Choroid plexus epithelial cell (primary cell): ENCODE measurements at regions not wholly inside any gene's neighbourhood (a gene's known extent, or its start where the extent isn't known, plus 50 kb on each side); places are given as distances from the start of the nearest gene placed in this dataset.

Experiments
- DNase-seq: peaks from one replicate; pipeline ENCODE4 v3.0.0-alpha.2; 2010; ENCODE audit warnings: low read depth
- H3K4me3 ChIP-seq: 2 replicates; pipeline ENCODE4 v1.5.1; 2011; ENCODE audit warnings: low read depth, mild to moderate bottlenecking, control low read depth, low read length, moderate library complexity
- TF ChIP-seq, protein P1 (sequence below): conservative IDR thresholded peaks from 2 replicates; pipeline ENCODE4 v1.5.1; 2011; ENCODE audit warnings: low read depth, mild to moderate bottlenecking, control low read depth, inconsistent platforms, low read length, moderate library complexity

DNA sequence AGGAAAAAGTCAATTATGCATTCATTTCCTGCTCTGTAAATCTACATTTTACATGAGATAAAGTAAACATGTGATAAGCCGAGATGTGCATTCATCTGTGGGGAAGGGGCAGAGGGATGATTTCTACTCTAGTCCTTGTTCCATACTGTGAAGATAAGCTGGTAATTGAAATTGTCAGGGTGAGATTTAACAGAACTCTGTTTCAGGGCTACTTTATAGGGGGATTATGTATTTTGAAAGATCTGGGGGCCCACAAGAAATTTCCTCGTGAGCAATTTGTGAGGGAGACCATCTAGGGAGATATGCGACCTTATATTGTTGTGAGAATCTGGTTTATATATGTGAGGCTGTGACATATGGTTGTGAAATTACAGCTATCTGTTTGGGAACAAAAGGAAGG is 73.1 kb upstream of the KCNK1 start:
- TF ChIP-seq, protein P1, sequence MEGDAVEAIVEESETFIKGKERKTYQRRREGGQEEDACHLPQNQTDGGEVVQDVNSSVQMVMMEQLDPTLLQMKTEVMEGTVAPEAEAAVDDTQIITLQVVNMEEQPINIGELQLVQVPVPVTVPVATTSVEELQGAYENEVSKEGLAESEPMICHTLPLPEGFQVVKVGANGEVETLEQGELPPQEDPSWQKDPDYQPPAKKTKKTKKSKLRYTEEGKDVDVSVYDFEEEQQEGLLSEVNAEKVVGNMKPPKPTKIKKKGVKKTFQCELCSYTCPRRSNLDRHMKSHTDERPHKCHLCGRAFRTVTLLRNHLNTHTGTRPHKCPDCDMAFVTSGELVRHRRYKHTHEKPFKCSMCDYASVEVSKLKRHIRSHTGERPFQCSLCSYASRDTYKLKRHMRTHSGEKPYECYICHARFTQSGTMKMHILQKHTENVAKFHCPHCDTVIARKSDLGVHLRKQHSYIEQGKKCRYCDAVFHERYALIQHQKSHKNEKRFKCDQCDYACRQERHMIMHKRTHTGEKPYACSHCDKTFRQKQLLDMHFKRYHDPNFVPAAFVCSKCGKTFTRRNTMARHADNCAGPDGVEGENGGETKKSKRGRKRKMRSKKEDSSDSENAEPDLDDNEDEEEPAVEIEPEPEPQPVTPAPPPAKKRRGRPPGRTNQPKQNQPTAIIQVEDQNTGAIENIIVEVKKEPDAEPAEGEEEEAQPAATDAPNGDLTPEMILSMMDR: no peak
- no peak overlapping the region for H3K4me3 ChIP-seq
- DNase-seq: no peak

DNA sequence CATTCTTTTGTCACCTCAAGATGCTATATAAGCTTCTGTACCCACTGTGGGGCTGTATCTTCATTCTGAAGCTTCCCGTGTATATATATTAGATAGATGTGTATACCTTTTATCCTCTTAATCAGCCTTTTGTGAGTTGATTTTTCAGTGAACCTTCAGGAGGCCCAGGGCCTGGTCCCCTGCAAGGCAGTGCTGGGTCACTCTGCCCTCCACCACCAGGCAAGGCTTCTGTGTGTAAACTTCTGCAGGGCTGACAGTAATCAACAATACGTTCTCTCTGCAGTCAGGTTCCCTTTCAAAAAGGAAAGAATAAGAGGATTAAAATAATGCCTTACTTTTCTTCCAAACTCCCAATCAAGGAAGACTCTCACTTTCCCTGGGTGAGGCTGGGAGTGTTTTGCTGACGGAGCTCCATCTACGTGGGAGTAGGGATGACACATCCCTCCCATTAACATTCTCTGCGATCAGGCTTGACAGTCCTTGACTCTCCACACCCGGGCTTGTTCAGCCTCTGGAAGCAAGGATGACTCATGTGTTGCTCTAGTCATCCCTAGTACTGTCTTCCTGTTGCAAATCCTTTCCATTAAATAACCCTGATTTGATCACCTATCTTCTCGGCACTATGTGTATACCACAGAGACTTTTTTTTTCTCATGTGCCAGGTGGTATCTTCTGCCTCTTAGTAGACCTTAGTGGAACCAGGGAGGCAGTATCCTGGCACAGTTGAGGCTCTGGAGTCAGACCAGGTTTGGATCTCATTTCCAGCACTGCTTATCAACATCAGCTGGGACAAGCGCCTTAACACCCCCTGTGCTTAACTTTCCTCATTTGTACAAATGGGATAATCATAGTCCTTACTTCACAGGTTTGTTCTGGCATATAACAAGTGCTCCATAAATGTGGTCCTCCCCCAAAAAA is 70.3 kb upstream of the KCNK1 start:
- TF ChIP-seq, protein P1: no peak
- H3K4me3 ChIP-seq: no peak overlapping the region
- DNase-seq: peak; percentile 9

- DNase-seq: no peak
- TF ChIP-seq, protein P1: no peak
- no peak overlapping the region for H3K4me3 ChIP-seq
Observed at GRCh38 chr1:233544304-233544703, 69.6 kb upstream of the KCNK1 start.

DNA sequence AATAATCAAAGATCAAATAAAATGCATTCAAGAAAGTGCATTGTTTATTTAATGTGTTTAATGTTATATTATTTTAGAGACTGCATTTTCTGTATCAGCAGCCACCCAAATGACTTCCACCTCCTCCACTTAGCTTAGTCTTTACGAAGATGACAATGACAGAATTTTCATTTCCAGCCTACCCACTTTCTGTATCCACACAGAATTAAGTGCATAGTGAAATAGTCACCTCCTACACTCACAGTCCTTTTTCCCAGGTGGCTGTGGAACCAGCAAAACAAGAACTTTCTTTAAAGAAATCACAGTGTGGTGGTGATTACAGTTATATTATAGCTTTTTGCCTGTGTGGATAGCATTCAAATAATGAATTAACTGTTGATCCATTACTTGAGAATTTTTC is 66.2 kb upstream of the KCNK1 start:
- DNase-seq: no peak
- no peak overlapping the region for H3K4me3 ChIP-seq
- TF ChIP-seq, protein P1: no peak

DNA sequence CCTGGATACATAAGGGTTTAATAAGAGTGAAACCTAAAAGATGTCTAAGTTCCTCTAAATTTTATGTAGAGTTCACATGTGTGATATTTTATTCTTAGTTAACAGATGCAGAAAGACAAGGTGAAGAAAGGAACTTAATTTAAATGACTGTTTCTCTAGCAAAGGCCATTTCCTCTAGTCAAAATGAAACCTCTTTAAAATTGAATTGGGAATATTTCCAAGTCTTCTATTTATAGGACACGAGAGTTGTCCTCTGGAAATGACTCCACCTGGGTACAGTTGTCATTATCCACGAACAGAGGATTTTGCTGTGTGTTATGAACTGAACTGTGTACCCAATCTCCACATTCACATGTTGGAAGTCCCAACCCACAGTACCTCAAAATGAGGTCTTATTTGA is 64.5 kb upstream of the KCNK1 start:
- no peak for DNase-seq
- TF ChIP-seq, protein P1: no peak
- no peak overlapping the region for H3K4me3 ChIP-seq

- TF ChIP-seq, protein P1: no peak
- no peak for DNase-seq
- H3K4me3 ChIP-seq: no peak overlapping the region
Observed at GRCh38 chr1:233549917-233550316, 64.0 kb upstream of the KCNK1 start.

DNA sequence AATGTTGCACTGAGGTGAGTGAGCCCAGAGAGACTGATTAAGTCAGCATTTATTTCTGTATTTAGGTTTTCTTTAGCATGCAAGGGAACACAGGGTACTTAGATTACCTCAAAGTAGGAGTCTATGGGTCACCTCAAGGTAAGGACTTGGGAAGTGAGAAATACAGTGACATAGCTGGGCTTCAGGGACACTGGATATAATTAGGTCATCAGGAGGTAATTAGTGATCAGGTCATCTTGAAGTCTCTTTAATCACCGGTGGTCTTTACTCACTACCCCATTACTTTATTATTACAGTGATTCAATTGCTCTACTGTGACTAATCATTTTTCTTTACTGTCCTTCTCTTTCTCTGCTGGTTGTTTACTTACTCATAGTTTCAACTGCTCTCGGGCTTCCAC is 59.9 kb upstream of the KCNK1 start:
- DNase-seq: no peak
- H3K4me3 ChIP-seq: no peak overlapping the region
- TF ChIP-seq, protein P1: no peak
